ENCODE measurements at regions not wholly inside any gene's neighbourhood (a gene's known extent, or its start where the extent isn't known, plus 50 kb on each side); places are given as distances from the start of the nearest gene placed in this dataset.

DNA sequence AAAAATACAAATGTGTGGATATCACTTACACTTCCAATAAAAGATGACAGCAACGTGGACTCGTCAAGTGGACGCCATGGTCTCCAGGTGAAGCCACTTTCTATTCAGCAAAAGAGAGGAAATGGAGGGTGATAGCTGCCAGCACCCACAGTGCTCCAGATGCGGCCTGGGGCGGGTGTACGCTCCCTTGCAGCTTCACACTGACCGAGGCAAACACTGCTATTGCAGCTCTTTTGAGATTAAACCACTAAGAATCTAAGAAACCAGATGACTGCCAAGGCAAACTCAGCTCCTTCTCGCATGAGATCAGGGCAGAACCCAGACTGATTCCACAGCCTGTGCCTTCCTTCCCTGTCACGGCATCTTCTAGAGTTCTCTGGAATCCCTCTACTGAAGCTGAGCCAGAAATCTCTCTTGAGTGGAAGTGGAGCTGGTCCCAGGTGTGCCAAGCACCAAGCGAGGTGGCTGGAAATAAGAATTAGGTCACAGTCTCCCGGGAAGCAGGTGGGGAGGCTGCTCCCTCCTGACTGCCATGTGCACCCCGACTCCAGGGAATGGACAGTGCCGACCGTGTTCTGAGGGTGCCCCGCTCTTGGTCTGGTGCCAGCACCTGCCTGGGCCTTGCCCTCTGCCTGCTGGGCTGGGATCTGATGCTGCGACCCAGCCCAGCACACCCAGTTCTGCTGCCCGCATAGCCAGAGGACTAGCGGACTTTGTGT, 90.1 kb upstream of the AFDN start:
- Histone ChIP-seq H3K4me3 (replicated peaks in 1 of 4; ENCODE audit: control extremely low read depth in 1 of 4, insufficient read depth in 1 of 4, low read depth in 3 of 4, low read length in 4 of 4) (no peak overlapping the region), H3K27ac (ENCODE audit: insufficient read depth, low read length) (no peak overlapping the region), H4K20me1 (ENCODE audit: control insufficient read depth, extremely low read depth, insufficient read depth, low read length) (no peaks in the 10 kb centered on the region), H2AFZ (ENCODE audit: low read length) (no peak overlapping the region), H3K27me3 (ENCODE audit: control insufficient read depth, insufficient read depth, low read length) (no peaks in the 10 kb centered on the region), H3K36me3 (ENCODE audit: control insufficient read depth, insufficient read depth, low read length) (no peaks in the 10 kb centered on the region), H3K4me2 (ENCODE audit: extremely low read depth, insufficient read depth, low read length) (no peak overlapping the region), H3K9ac (ENCODE audit: insufficient read depth, low read length) (no peak overlapping the region), H3K79me2 (ENCODE audit: control insufficient read depth, insufficient read depth, low read length) (no peaks in the 10 kb centered on the region), H3K4me1 (ENCODE audit: control insufficient read depth, extremely low read depth, insufficient read depth, low read length) (no peaks in the 10 kb centered on the region), H3K9me3 (ENCODE audit: control insufficient read depth, insufficient read depth, low read depth, low read length) (no peaks in the 10 kb centered on the region)
- DNase-seq (ENCODE audit: low read depth in 2 of 2) = no peak
- TF ChIP-seq, protein P1, sequence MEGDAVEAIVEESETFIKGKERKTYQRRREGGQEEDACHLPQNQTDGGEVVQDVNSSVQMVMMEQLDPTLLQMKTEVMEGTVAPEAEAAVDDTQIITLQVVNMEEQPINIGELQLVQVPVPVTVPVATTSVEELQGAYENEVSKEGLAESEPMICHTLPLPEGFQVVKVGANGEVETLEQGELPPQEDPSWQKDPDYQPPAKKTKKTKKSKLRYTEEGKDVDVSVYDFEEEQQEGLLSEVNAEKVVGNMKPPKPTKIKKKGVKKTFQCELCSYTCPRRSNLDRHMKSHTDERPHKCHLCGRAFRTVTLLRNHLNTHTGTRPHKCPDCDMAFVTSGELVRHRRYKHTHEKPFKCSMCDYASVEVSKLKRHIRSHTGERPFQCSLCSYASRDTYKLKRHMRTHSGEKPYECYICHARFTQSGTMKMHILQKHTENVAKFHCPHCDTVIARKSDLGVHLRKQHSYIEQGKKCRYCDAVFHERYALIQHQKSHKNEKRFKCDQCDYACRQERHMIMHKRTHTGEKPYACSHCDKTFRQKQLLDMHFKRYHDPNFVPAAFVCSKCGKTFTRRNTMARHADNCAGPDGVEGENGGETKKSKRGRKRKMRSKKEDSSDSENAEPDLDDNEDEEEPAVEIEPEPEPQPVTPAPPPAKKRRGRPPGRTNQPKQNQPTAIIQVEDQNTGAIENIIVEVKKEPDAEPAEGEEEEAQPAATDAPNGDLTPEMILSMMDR (conservative IDR thresholded peaks at IDR 0.05 in 1 of 2, IDR thresholded peaks at IDR 0.05 in 1 of 2; ENCODE audit: low read depth in 1 of 2, low read length in 2 of 2) = no peak
- no peak for TF ChIP-seq EZH2 (IDR thresholded peaks at IDR 0.05; ENCODE audit: low read length, missing control alignments)

DNA sequence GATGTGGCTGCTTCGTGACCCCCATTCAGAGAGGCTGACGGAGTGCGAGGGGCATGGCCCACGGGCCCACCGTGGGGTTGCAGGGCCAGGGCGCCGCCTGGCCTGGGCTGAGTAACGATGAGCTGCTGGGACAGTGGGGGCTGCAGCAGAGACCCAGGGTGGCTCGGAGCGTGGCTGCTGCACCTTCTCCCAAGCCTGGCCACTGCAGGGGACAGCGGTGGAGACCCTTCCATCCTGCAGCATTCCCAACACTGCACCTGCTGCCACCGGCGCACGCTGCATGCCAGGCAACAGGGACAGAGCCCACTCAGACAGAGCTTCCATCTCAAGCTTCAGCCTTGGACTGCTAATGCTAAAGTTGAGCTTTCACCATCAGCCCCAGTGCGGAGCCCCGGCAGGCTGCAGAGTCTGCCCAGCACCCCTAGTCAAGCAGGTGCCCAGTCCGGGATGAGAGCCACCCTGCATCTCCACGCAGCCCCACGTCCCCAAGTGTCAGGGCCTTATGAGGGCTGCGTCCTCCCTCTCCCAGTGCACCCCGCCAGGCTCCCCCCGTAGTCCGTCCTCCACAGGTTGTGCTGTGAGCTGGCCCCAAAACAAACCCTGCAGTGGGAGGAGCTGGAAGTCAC, 89.4 kb upstream of the AFDN start:
- no peak overlapping the region for H3K4me2 ChIP-seq (ENCODE audit: extremely low read depth, insufficient read depth, low read length)

DNA sequence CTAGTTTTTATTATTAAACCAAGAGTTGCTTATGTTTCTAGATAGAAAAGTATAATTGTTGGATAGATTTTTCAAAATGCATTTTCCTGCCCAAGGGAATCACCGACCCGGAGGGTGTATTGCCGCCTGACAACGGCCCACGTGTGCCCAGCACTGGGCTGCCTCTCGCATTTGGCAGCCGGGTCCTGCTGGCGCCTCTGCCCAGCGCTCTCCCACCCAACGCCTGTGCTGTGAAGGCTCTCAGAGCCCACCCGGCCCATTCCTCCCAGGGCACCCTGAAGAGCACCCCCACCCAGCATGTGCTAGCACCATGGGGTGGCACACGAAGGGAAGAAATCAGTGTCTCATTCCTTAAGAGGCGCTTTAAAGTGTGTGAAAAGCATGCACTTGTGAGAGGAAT, 88.3 kb upstream of the AFDN start:
- H3K9me3 ChIP-seq (ENCODE audit: control insufficient read depth, insufficient read depth, low read depth, low read length) = no peaks in the 10 kb centered on the region
- DNase-seq (ENCODE audit: low read depth in 2 of 2) = no peak
- no peaks in the 10 kb centered on the region for H3K4me1 ChIP-seq (ENCODE audit: control insufficient read depth, extremely low read depth, insufficient read depth, low read length)

More for the DNA sequence above, 89.4 kb upstream of the AFDN start:
- Histone ChIP-seq H3K4me1 (ENCODE audit: control insufficient read depth, extremely low read depth, insufficient read depth, low read length) (no peaks in the 10 kb centered on the region), H3K36me3 (ENCODE audit: control insufficient read depth, insufficient read depth, low read length) (no peaks in the 10 kb centered on the region), H3K9ac (ENCODE audit: insufficient read depth, low read length) (no peak overlapping the region), H3K79me2 (ENCODE audit: control insufficient read depth, insufficient read depth, low read length) (no peaks in the 10 kb centered on the region), H3K9me3 (ENCODE audit: control insufficient read depth, insufficient read depth, low read depth, low read length) (no peaks in the 10 kb centered on the region), H3K27me3 (ENCODE audit: control insufficient read depth, insufficient read depth, low read length) (no peaks in the 10 kb centered on the region), H3K4me3 (replicated peaks in 1 of 4; ENCODE audit: control extremely low read depth in 1 of 4, insufficient read depth in 1 of 4, low read depth in 3 of 4, low read length in 4 of 4) (no peak overlapping the region), H3K27ac (ENCODE audit: insufficient read depth, low read length) (no peak overlapping the region), H2AFZ (ENCODE audit: low read length) (no peak overlapping the region), H4K20me1 (ENCODE audit: control insufficient read depth, extremely low read depth, insufficient read depth, low read length) (no peaks in the 10 kb centered on the region)
- TF ChIP-seq EZH2 (IDR thresholded peaks at IDR 0.05; ENCODE audit: low read length, missing control alignments) = no peak
- TF ChIP-seq, protein P1 (conservative IDR thresholded peaks at IDR 0.05 in 1 of 2, IDR thresholded peaks at IDR 0.05 in 1 of 2; ENCODE audit: low read depth in 1 of 2, low read length in 2 of 2) = no peak
- DNase-seq (ENCODE audit: low read depth in 2 of 2) = no peak

More for the DNA sequence above, 88.3 kb upstream of the AFDN start:
- Histone ChIP-seq H3K4me3 (replicated peaks in 1 of 4; ENCODE audit: control extremely low read depth in 1 of 4, insufficient read depth in 1 of 4, low read depth in 3 of 4, low read length in 4 of 4) (no peak overlapping the region), H3K4me2 (ENCODE audit: extremely low read depth, insufficient read depth, low read length) (no peak overlapping the region), H3K27me3 (ENCODE audit: control insufficient read depth, insufficient read depth, low read length) (no peaks in the 10 kb centered on the region), H3K36me3 (ENCODE audit: control insufficient read depth, insufficient read depth, low read length) (no peaks in the 10 kb centered on the region), H2AFZ (ENCODE audit: low read length) (no peak overlapping the region), H3K79me2 (ENCODE audit: control insufficient read depth, insufficient read depth, low read length) (no peaks in the 10 kb centered on the region), H3K27ac (ENCODE audit: insufficient read depth, low read length) (no peak overlapping the region), H4K20me1 (ENCODE audit: control insufficient read depth, extremely low read depth, insufficient read depth, low read length) (no peaks in the 10 kb centered on the region), H3K9ac (ENCODE audit: insufficient read depth, low read length) (no peak overlapping the region)
- no peak for TF ChIP-seq EZH2 (IDR thresholded peaks at IDR 0.05; ENCODE audit: low read length, missing control alignments)
- TF ChIP-seq, protein P1 (conservative IDR thresholded peaks at IDR 0.05 in 1 of 2, IDR thresholded peaks at IDR 0.05 in 1 of 2; ENCODE audit: low read depth in 1 of 2, low read length in 2 of 2) = no peak

All from fibroblast of lung (primary cell).